K562 (cell line): ENCODE measurements at regions not wholly inside any gene's neighbourhood (a gene's known extent, or its start where the extent isn't known, plus 50 kb on each side); places are given as distances from the start of the nearest gene placed in this dataset.

Experiments
- ATAC-seq: fragments of 200-7000 bp; cut with Tn5 transposase; 3 replicates; pipeline ENCODE4 v1.9.1; 2020; ENCODE audit warnings: moderate library complexity
- BruUV-seq: library from RNA; stranded (reverse); fragments of 400-500 nt; replicated peaks from 2 replicates; lab custom pipeline; 2021; lab: Mats Ljungman, UMichigan
- CTCF ChIA-PET: fragments of 300-600 bp; formaldehyde crosslinking; extraction: SDS; loops from one replicate; lab custom pipeline; 2021; ENCODE audit warnings: low intra/inter-chr PET ratio; lab: Yijun Ruan, JAX
- POLR2A ChIA-PET: fragments of 300-600, 350-650 bp; sonication (Branson Sonifier 250); formaldehyde crosslinking; extraction: SDS; loops from one replicate; lab custom pipeline; 2021; ENCODE audit warnings: antibody characterized with exemption, inconsistent platforms; lab: Yijun Ruan, JAX
- DNase-seq, 4 experiments: peaks; one replicate each; pipeline versions ENCODE4 v3.0.0 to v3.0.0-alpha.2; 2011 to 2018; ENCODE audit warnings: low spot score in 3 of 4, mixed read lengths in 3 of 4; ENCODE audit errors: extremely low read depth in 1 of 4
- FAIRE-seq: peaks from 2 replicates; lab custom pipeline; 2011; peaks lifted over from hg19 to GRCh38; lab: Jason Lieb, UNC
- H2AFZ ChIP-seq: 2 replicates; pipeline ENCODE4 v1.6.0; 2011; ENCODE audit warnings: low read depth, low read length, control low read depth, inconsistent platforms
- H3K27ac ChIP-seq: fragments of 200-600 bp; 3 replicates; pipeline ENCODE4 v1.8.0; 2011; ENCODE audit warnings: low read depth, mild to moderate bottlenecking, control low read depth, inconsistent platforms, low read length, moderate library complexity, mixed read lengths; ENCODE audit errors: extremely low read depth
- H3K27me3 ChIP-seq, 2 experiments: fragments of 300-600 bp in 1 of 2; 2 replicates in 1 of 2; 3 replicates in 1 of 2; pipeline versions ENCODE4 v1.6.0 to v1.8.0; 2011; ENCODE audit warnings: inconsistent platforms in 2 of 2, low read length in 2 of 2, mild to moderate bottlenecking in 1 of 2, mixed read lengths in 1 of 2, moderate library complexity in 1 of 2; ENCODE audit not compliant: control insufficient read depth in 2 of 2, insufficient read depth in 2 of 2
- H3K36me3 ChIP-seq: fragments of 300-600 bp; 3 replicates; pipeline ENCODE4 v1.8.0; 2011; ENCODE audit warnings: mild to moderate bottlenecking, low read length, inconsistent platforms; ENCODE audit not compliant: control insufficient read depth, insufficient read depth
- H3K4me1 ChIP-seq, 2 experiments: fragments of 200-600 bp in 1 of 2; replicated peaks in 1 of 2; 2 replicates in 1 of 2; 3 replicates in 1 of 2; pipeline versions ENCODE4 v1.5.1 to v1.8.0; 2011; ENCODE audit warnings: inconsistent platforms in 2 of 2, low read length in 2 of 2, mild to moderate bottlenecking in 1 of 2, mixed read lengths in 1 of 2, moderate library complexity in 1 of 2; ENCODE audit not compliant: control insufficient read depth in 2 of 2, insufficient read depth in 2 of 2
- H3K4me2 ChIP-seq: 2 replicates; pipeline ENCODE4 v1.6.1; 2011; ENCODE audit warnings: low read length, control low read depth, inconsistent platforms, mixed read lengths; ENCODE audit not compliant: insufficient read depth
- H3K4me3 ChIP-seq: fragments of 200-600 bp; sonication (generic), shearing (Covaris generic); 2 replicates; pipeline ENCODE4 v1.5.1; 2016; ENCODE audit warnings: control low read depth, inconsistent platforms
- H3K79me2 ChIP-seq: fragments of 200-600 bp; 3 replicates; pipeline ENCODE4 v1.8.0; 2011; ENCODE audit warnings: low read length, inconsistent platforms; ENCODE audit not compliant: control insufficient read depth, insufficient read depth
- H3K9ac ChIP-seq, 2 experiments: 2 replicates each; pipeline versions ENCODE4 v1.6.0 to v1.6.1; 2011; ENCODE audit warnings: low read depth in 2 of 2, low read length in 2 of 2, control low read depth in 1 of 2, inconsistent platforms in 1 of 2, mild to moderate bottlenecking in 1 of 2, mixed read lengths in 1 of 2; ENCODE audit not compliant: insufficient read depth in 1 of 2
- H3K9me1 ChIP-seq: one replicate; pipeline ENCODE4 v1.6.0; 2011; ENCODE audit warnings: inconsistent platforms, mild to moderate bottlenecking, low read length, moderate library complexity; ENCODE audit not compliant: control insufficient read depth, insufficient read depth
- H3K9me3 ChIP-seq: replicated peaks from 2 replicates; pipeline ENCODE4 v1.5.1; 2011; ENCODE audit warnings: low read depth, low read length, inconsistent platforms; ENCODE audit not compliant: control insufficient read depth, insufficient read depth
- H4K20me1 ChIP-seq: replicated peaks from 2 replicates; pipeline ENCODE4 v1.6.1; 2011; ENCODE audit warnings: low read length, inconsistent platforms, mixed read lengths; ENCODE audit not compliant: control insufficient read depth, insufficient read depth
- ARHGAP35 ChIP-seq: fragments of 450-650 bp; IDR thresholded peaks from 2 replicates; pipeline ENCODE4 v1.6.1; 2018; ENCODE audit not compliant: partially characterized antibody
- BHLHE40 ChIP-seq: IDR thresholded peaks from 2 replicates; pipeline ENCODE4 v1.6.1; 2011; ENCODE audit warnings: low read length, improper control_type of control experiment
- ETS1 ChIP-seq: conservative IDR thresholded peaks from 2 replicates; pipeline ENCODE4 v1.6.1; 2011; ENCODE audit warnings: low read depth, mild to moderate bottlenecking, low read length; ENCODE audit not compliant: control insufficient read depth
- GATA2 ChIP-seq: sonication (generic); formaldehyde crosslinking; IDR thresholded peaks from 2 replicates; pipeline ENCODE4 v1.4.0; 2020; ENCODE audit warnings: mild to moderate bottlenecking, missing genetic modification reagents
- GTF2B ChIP-seq: IDR thresholded peaks from 2 replicates; pipeline ENCODE4 v1.6.1; 2011; ENCODE audit not compliant: insufficient read length; ENCODE audit errors: extremely low read depth
- HMGN3 ChIP-seq: IDR thresholded peaks from 2 replicates; pipeline ENCODE4 v1.6.1; 2011; ENCODE audit warnings: borderline replicate concordance, low read depth, mild to moderate bottlenecking, mixed read lengths, low read length; ENCODE audit not compliant: insufficient read length; ENCODE audit errors: extremely low read depth
- MTA1 ChIP-seq: fragments of 450-650 bp; IDR thresholded peaks from 2 replicates; pipeline ENCODE4 v1.6.1; 2017; ENCODE audit warnings: borderline replicate concordance
- NCOA6 ChIP-seq: fragments of 450-650 bp; IDR thresholded peaks from 2 replicates; pipeline ENCODE4 v1.6.1; 2017; ENCODE audit warnings: mild to moderate bottlenecking
- NFXL1 ChIP-seq: fragments of 450-650 bp; formaldehyde crosslinking; IDR thresholded peaks from 2 replicates; pipeline ENCODE4 v1.4.0; 2021; ENCODE audit warnings: mild to moderate bottlenecking
- SMARCC2 ChIP-seq: fragments of 450-650 bp; IDR thresholded peaks from 2 replicates; pipeline ENCODE4 v1.6.1; 2017; ENCODE audit warnings: antibody characterized with exemption, moderate library complexity, mild to moderate bottlenecking, low read depth
- SRSF1 ChIP-seq: fragments of 200-400 bp; formaldehyde crosslinking; IDR thresholded peaks from 2 replicates; pipeline ENCODE4 v1.6.1; 2017; ENCODE audit warnings: mild to moderate bottlenecking, low read depth, low read length, moderate library complexity
- WHSC1 ChIP-seq: IDR thresholded peaks from one replicate; pipeline ENCODE4 v1.6.1; 2012; ENCODE audit warnings: low read length, control low read depth, inconsistent platforms
- YBX1 ChIP-seq: fragments of 450-650 bp; IDR thresholded peaks from 2 replicates; pipeline ENCODE4 v1.7.1; 2016; ENCODE audit warnings: mild to moderate bottlenecking
- ZBTB12 ChIP-seq: fragments of 250-450 bp; sonication (Bioruptor Pico); IDR thresholded peaks from 2 replicates; pipeline ENCODE4 v1.4.0; 2020
- ZBTB2 ChIP-seq: fragments of 450-650 bp; IDR thresholded peaks from 2 replicates; pipeline ENCODE4 v1.6.1; 2016; ENCODE audit warnings: antibody characterized with exemption
- ZNF134 ChIP-seq: fragments of 250-450 bp; sonication (Bioruptor Pico); conservative IDR thresholded peaks from 2 replicates; pipeline ENCODE4 v1.4.0; 2020
- ZNF212 ChIP-seq: fragments of 450-650 bp; formaldehyde crosslinking; IDR thresholded peaks from 2 replicates; pipeline ENCODE4 v1.4.0; 2020; ENCODE audit warnings: mild to moderate bottlenecking
- ZNF518B ChIP-seq: fragments of 250-450 bp; sonication (Bioruptor Pico); IDR thresholded peaks from 2 replicates; pipeline ENCODE4 v1.5.0; 2021; ENCODE audit warnings: mild to moderate bottlenecking, moderate library complexity
- WGBS: fragments of 100-300 bp; shearing (Covaris generic); methylation state at CpG from one replicate; pipeline ENCODE4 v1.1.6; 2016; ENCODE audit warnings: low coverage, mixed read lengths; ENCODE audit not compliant: insufficient coverage; ENCODE audit errors: missing lambda C conversion rate; 5-methylcytosine and 5-hydroxymethylcytosine counted together
- in situ Hi-C: fragments of 300-500 bp; cut with MboI; formaldehyde crosslinking; loops from 4 replicates; pipeline ENCODE4 v1.15.0; 2018; ENCODE audit warnings: inconsistent platforms, mixed read lengths
- intact Hi-C: fragments of 100-400 bp; cut with micrococcal nuclease; formaldehyde crosslinking; loops from 2 replicates; pipeline ENCODE4 v1.14.2; 2022

- 0% methylated on average over 2 of the region's 2 CpGs for WGBS
- ATAC-seq (no peak), FAIRE-seq (no peak), DNase-seq (no peak)
- Histone ChIP-seq H3K9ac (no peak overlapping the region), H3K9me3 (no peaks in the 10 kb centered on the region), H3K9me1 (no peaks in the 10 kb centered on the region), H3K4me1 (no peaks in the 10 kb centered on the region), H3K4me2 (no peak overlapping the region), H3K36me3 (no peaks in the 10 kb centered on the region), H4K20me1 (no peaks in the 10 kb centered on the region), H2AFZ (no peak overlapping the region), H3K4me3 (no peak overlapping the region), H3K27me3 (no peaks in the 10 kb centered on the region), H3K27ac (no peak overlapping the region), H3K79me2 (no peaks in the 10 kb centered on the region)
- CTCF ChIA-PET = no interaction called here
- no TSS peak for BruUV-seq
- in situ Hi-C loops = no loop called here
- intact Hi-C loops = no loop called here
- POLR2A ChIA-PET = no interaction called here
- no peak for TF ChIP-seq HMGN3
- no peak for TF ChIP-seq SRSF1
- no peak for TF ChIP-seq ZBTB2
- TF ChIP-seq WHSC1 = no peak
- no peak for TF ChIP-seq ETS1
- TF ChIP-seq NCOA6 = no peak
- TF ChIP-seq MTA1 = no peak
- TF ChIP-seq ZNF212 (CRISPR knock-in tag) = no peak
- TF ChIP-seq ZNF134 (CRISPR knock-in tag) = no peak
- no peak for TF ChIP-seq YBX1
- no peak for TF ChIP-seq NFXL1 (CRISPR knock-in tag)
- no peak for TF ChIP-seq ZBTB12 (CRISPR knock-in tag)
- no peak for TF ChIP-seq BHLHE40
- TF ChIP-seq GTF2B = no peak
- TF ChIP-seq GATA2 (CRISPR knock-in tag) = no peak
- no peak for TF ChIP-seq SMARCC2
- no peak for TF ChIP-seq ARHGAP35
- TF ChIP-seq ZNF518B (CRISPR knock-in tag) = no peak
Observed at GRCh38 chr3:35383216-35383615, 256.1 kb upstream of the ARPP21 start.
